ENCODE measurements at regions not wholly inside any gene's neighbourhood (a gene's known extent, or its start where the extent isn't known, plus 50 kb on each side); places are given as distances from the start of the nearest gene placed in this dataset.

- no peak for TF ChIP-seq RAD21 (IDR thresholded peaks at IDR 0.05; ENCODE audit: low read depth)
- TF ChIP-seq EZH2 (IDR thresholded peaks at IDR 0.05): no peak
- no peak for TF ChIP-seq POLR2AphosphoS5 (IDR thresholded peaks at IDR 0.05; ENCODE audit: low read depth, low read length)
- TF ChIP-seq POLR2A (IDR thresholded peaks at IDR 0.05; ENCODE audit: borderline replicate concordance, extremely low read depth, insufficient read depth, insufficient read length): no peak
These were observed 73.4 kb upstream of the GAREM1 start for GRCh38 chr18:32544088-32544487.
